HEK293 (cell line): ENCODE measurements at regions not wholly inside any gene's neighbourhood (a gene's known extent, or its start where the extent isn't known, plus 50 kb on each side); places are given as distances from the start of the nearest gene placed in this dataset.
A peak's percentile ranks its signal among the peaks of the same experiment; 100 is the strongest.

ENCODE experiments used
- CTCF ChIA-PET: fragments of 350-600 bp; formaldehyde crosslinking; extraction: SDS; loops from one replicate; lab custom pipeline; 2021; ENCODE audit warnings: antibody characterized with exemption; lab: Yijun Ruan, JAX
- POLR2A ChIA-PET: fragments of 300-600 bp; formaldehyde crosslinking; extraction: SDS; loops from one replicate; lab custom pipeline; 2020; ENCODE audit warnings: antibody characterized with exemption, inconsistent platforms; lab: Yijun Ruan, JAX
- H3K27ac ChIP-seq: fragments of 200-500 bp; sonication (Bioruptor generic); 2 replicates; pipeline ENCODE4 v1.5.1; 2014; ENCODE audit warnings: low read depth, low read length, control low read depth, inconsistent platforms; ENCODE audit errors: extremely low read depth
- H3K36me3 ChIP-seq, 2 experiments: fragments of 200-500 bp in 1 of 2; sonication (Bioruptor generic) in 1 of 2; 1 replicate in 1 of 2; 2 replicates in 1 of 2; pipeline ENCODE4 v1.5.1; 2014 to 2017; ENCODE audit warnings: inconsistent platforms in 2 of 2, low read length in 2 of 2; ENCODE audit not compliant: control insufficient read depth in 2 of 2, insufficient read depth in 1 of 2
- H3K4me1 ChIP-seq: fragments of 200-500 bp; sonication (Bioruptor generic); 2 replicates; pipeline ENCODE4 v1.5.1; 2014; ENCODE audit warnings: mild to moderate bottlenecking, low read length, inconsistent platforms; ENCODE audit not compliant: control insufficient read depth, insufficient read depth
- H3K4me3 ChIP-seq: 2 replicates; pipeline ENCODE4 v1.5.1; 2011; ENCODE audit warnings: low read depth, mild to moderate bottlenecking, control low read depth, low read length, moderate library complexity
- H3K9me3 ChIP-seq: fragments of 200-500 bp; sonication (Bioruptor generic); 2 replicates; pipeline ENCODE4 v1.5.1; 2014; ENCODE audit warnings: low read depth, low read length, inconsistent platforms; ENCODE audit not compliant: control insufficient read depth, insufficient read depth
- GLIS1 ChIP-seq: fragments of 450-650 bp; formaldehyde crosslinking; IDR thresholded peaks from 2 replicates; pipeline ENCODE4 v1.5.1; 2016; ENCODE audit warnings: missing biosample characterization, missing genetic modification characterization
- HOXC10 ChIP-seq: sonication (generic); formaldehyde crosslinking; IDR thresholded peaks from 2 replicates; pipeline ENCODE4 v1.8.1; 2023; ENCODE audit warnings: mild to moderate bottlenecking, missing genetic modification reagents
- IKZF3 ChIP-seq: fragments of 450-650 bp; IDR thresholded peaks from 2 replicates; pipeline ENCODE4 v1.5.0; 2018; ENCODE audit warnings: missing biosample characterization, mild to moderate bottlenecking, missing genetic modification characterization, moderate library complexity
- KLF8 ChIP-seq: fragments of 450-650 bp; formaldehyde crosslinking; IDR thresholded peaks from 2 replicates; pipeline ENCODE4 v1.5.1; 2016; ENCODE audit warnings: missing biosample characterization, missing genetic modification characterization
- OVOL3 ChIP-seq: fragments of 450-650 bp; formaldehyde crosslinking; IDR thresholded peaks from 2 replicates; pipeline ENCODE4 v1.5.1; 2016; ENCODE audit warnings: missing biosample characterization, missing genetic modification characterization
- SCRT1 ChIP-seq: fragments of 450-650 bp; formaldehyde crosslinking; IDR thresholded peaks from 2 replicates; pipeline ENCODE4 v1.5.1; 2016; ENCODE audit warnings: missing biosample characterization, missing genetic modification characterization, borderline replicate concordance
- SP2 ChIP-seq: fragments of 450-650 bp; formaldehyde crosslinking; IDR thresholded peaks from 2 replicates; pipeline ENCODE4 v1.5.1; 2016; ENCODE audit warnings: missing biosample characterization, missing genetic modification characterization
- SP7 ChIP-seq: fragments of 450-650 bp; formaldehyde crosslinking; IDR thresholded peaks from 2 replicates; pipeline ENCODE4 v1.5.1; 2016; ENCODE audit warnings: missing biosample characterization, missing genetic modification characterization
- TCF7L2 ChIP-seq: IDR thresholded peaks from 2 replicates; pipeline ENCODE4 v1.6.1; 2011; ENCODE audit warnings: low read depth, mild to moderate bottlenecking, inconsistent platforms, low read length, moderate library complexity, borderline replicate concordance
- ZBTB1 ChIP-seq: fragments of 450-650 bp; formaldehyde crosslinking; IDR thresholded peaks from 2 replicates; pipeline ENCODE4 v1.5.1; 2016; ENCODE audit warnings: missing biosample characterization, missing genetic modification characterization
- ZNF132 ChIP-seq: fragments of 450-650 bp; formaldehyde crosslinking; IDR thresholded peaks from 2 replicates; pipeline ENCODE4 v1.5.1; 2017; ENCODE audit warnings: missing biosample characterization, missing genetic modification characterization, borderline replicate concordance
- ZNF221 ChIP-seq: fragments of 450-650 bp; formaldehyde crosslinking; IDR thresholded peaks from 2 replicates; pipeline ENCODE4 v1.5.1; 2017; ENCODE audit warnings: missing biosample characterization, missing genetic modification characterization, borderline replicate concordance
- ZNF24 ChIP-seq: fragments of 450-650 bp; formaldehyde crosslinking; IDR thresholded peaks from 2 replicates; pipeline ENCODE4 v1.5.1; 2016; ENCODE audit warnings: missing biosample characterization, missing genetic modification characterization
- ZNF324 ChIP-seq: fragments of 450-650 bp; formaldehyde crosslinking; IDR thresholded peaks from 2 replicates; pipeline ENCODE4 v1.5.1; 2016; ENCODE audit warnings: missing biosample characterization, missing genetic modification characterization
- ZNF341 ChIP-seq: fragments of 450-650 bp; formaldehyde crosslinking; IDR thresholded peaks from 2 replicates; pipeline ENCODE4; 2016; ENCODE audit warnings: low read depth, missing biosample characterization, missing genetic modification characterization
- ZNF350 ChIP-seq: fragments of 450-650 bp; formaldehyde crosslinking; IDR thresholded peaks from 2 replicates; pipeline ENCODE4 v1.5.0; 2017; ENCODE audit warnings: missing biosample characterization, mild to moderate bottlenecking, missing genetic modification characterization
- ZNF530 ChIP-seq: fragments of 450-650 bp; formaldehyde crosslinking; IDR thresholded peaks from 2 replicates; pipeline ENCODE4 v1.5.1; 2016; ENCODE audit warnings: low read depth, missing biosample characterization, missing genetic modification characterization
- ZNF555 ChIP-seq: fragments of 450-650 bp; formaldehyde crosslinking; conservative IDR thresholded peaks from 2 replicates; pipeline ENCODE4 v1.5.1; 2017; ENCODE audit warnings: missing biosample characterization, mild to moderate bottlenecking, missing genetic modification characterization, inconsistent platforms
- ZNF610 ChIP-seq: fragments of 450-650 bp; formaldehyde crosslinking; IDR thresholded peaks from 2 replicates; pipeline ENCODE4 v1.5.1; 2016; ENCODE audit warnings: missing biosample characterization, missing genetic modification characterization, borderline replicate concordance
- ZNF677 ChIP-seq: fragments of 450-650 bp; IDR thresholded peaks from 2 replicates; pipeline ENCODE4 v1.5.0; 2018; ENCODE audit warnings: missing biosample characterization, mild to moderate bottlenecking, missing genetic modification characterization, moderate library complexity
- ZNF837 ChIP-seq: fragments of 450-650 bp; formaldehyde crosslinking; IDR thresholded peaks from 2 replicates; pipeline ENCODE4 v1.5.1; 2016; ENCODE audit warnings: missing biosample characterization, missing genetic modification characterization
- ZNF843 ChIP-seq: fragments of 450-650 bp; formaldehyde crosslinking; IDR thresholded peaks from 2 replicates; pipeline ENCODE4 v1.5.1; 2016; ENCODE audit warnings: missing biosample characterization, missing genetic modification characterization
- ZSCAN16 ChIP-seq: fragments of 450-650 bp; formaldehyde crosslinking; IDR thresholded peaks from 2 replicates; pipeline ENCODE4 v1.5.1; 2016; ENCODE audit warnings: missing biosample characterization, missing genetic modification characterization
- ZSCAN23 ChIP-seq: fragments of 450-650 bp; formaldehyde crosslinking; IDR thresholded peaks from 2 replicates; pipeline ENCODE4 v1.5.1; 2016; ENCODE audit warnings: missing biosample characterization, missing genetic modification characterization
- ZXDB ChIP-seq: fragments of 450-650 bp; formaldehyde crosslinking; IDR thresholded peaks from 2 replicates; pipeline ENCODE4 v1.5.1; 2016; ENCODE audit warnings: missing biosample characterization, missing genetic modification characterization
- TF ChIP-seq, protein P1 (sequence below): fragments of 450-650 bp; formaldehyde crosslinking; IDR thresholded peaks from 2 replicates; pipeline ENCODE4 v1.5.1; 2016; ENCODE audit warnings: missing biosample characterization, missing genetic modification characterization
- TF ChIP-seq, protein P2 (sequence below): fragments of 450-650 bp; formaldehyde crosslinking; IDR thresholded peaks from 2 replicates; pipeline ENCODE4 v1.5.1; 2016; ENCODE audit warnings: missing biosample characterization, missing genetic modification characterization
- TF ChIP-seq, protein P3 (sequence below): fragments of 450-650 bp; formaldehyde crosslinking; IDR thresholded peaks from 2 replicates; pipeline ENCODE4 v1.5.1; 2016; ENCODE audit warnings: missing biosample characterization, missing genetic modification characterization
- TF ChIP-seq, protein P4 (sequence below): fragments of 450-650 bp; formaldehyde crosslinking; conservative IDR thresholded peaks from 2 replicates; pipeline ENCODE4 v1.5.1; 2016; ENCODE audit warnings: low read depth, missing biosample characterization, missing genetic modification characterization
- TF ChIP-seq, protein P5 (sequence below): sonication (generic); formaldehyde crosslinking; IDR thresholded peaks from 2 replicates; pipeline ENCODE4 v1.8.1; 2022; ENCODE audit warnings: mild to moderate bottlenecking, moderate library complexity, missing genetic modification reagents

DNA sequence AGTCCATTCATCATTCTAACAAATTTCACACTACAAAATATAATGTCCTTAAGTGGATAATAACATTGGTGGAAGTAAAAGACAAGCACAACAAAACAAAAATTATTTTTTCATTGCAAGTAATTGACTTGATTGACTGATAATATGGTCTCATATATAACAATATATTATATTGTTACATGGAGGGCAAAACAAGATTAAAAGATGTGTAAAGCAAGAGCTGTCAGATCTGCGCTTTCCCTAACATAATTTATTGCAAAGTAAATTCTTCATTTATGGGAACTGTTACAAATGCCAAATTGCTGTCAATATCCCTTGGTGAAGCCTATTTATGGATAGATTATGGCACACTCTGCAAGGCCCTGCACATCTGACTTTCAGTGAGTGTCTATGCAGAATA is 233.6 kb downstream of the PCDH7 start:
- Histone ChIP-seq H3K27ac (no peak overlapping the region), H3K36me3 (no peaks in the 10 kb centered on the region), H3K4me3 (no peak overlapping the region), H3K4me1 (peaks cover 20% of the 10 kb centered on the region), H3K9me3 (no peaks in the 10 kb centered on the region)
- ChIA-PET CTCF (interaction anchor here (0.7 kb wide), 1 partner anchor 123 kb away, joined by 5 read pairs; no protein-coding TSS in a partner anchor), POLR2A (no interaction called here)
- no peak for TF ChIP-seq HOXC10
- TF ChIP-seq SP7 = peak; percentile 57
- no peak for TF ChIP-seq ZNF350 (tag by site-specific recombination)
- TF ChIP-seq TCF7L2 = peak; percentile 56; the same call in 1 of the 2 replicates
- no peak for TF ChIP-seq ZNF324 (tag by site-specific recombination)
- TF ChIP-seq ZSCAN23 (tag by site-specific recombination) = no peak
- no peak for TF ChIP-seq SCRT1 (tag by site-specific recombination)
- TF ChIP-seq ZBTB1 (tag by site-specific recombination) = no peak
- TF ChIP-seq ZNF555 (tag by site-specific recombination) = no peak
- TF ChIP-seq, protein P1, sequence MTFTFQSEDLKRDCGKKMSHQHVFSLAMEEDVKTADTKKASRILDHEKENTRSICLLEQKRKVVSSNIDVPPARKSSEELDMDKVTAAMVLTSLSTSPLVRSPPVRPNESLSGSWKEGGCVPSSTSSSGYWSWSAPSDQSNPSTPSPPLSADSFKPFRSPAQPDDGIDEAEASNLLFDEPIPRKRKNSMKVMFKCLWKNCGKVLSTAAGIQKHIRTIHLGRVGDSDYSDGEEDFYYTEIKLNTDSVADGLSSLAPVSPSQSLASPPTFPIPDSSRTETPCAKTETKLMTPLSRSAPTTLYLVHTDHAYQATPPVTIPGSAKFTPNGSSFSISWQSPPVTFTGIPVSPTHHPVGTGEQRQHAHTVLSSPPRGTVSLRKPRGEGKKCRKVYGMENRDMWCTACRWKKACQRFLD = no peak
- TF ChIP-seq ZNF24 (tag by site-specific recombination) = no peak
- TF ChIP-seq ZNF341 = no peak
- no peak for TF ChIP-seq ZNF530 (tag by site-specific recombination)
- TF ChIP-seq ZSCAN16 = no peak
- no peak for TF ChIP-seq GLIS1 (tag by site-specific recombination)
- TF ChIP-seq, protein P2, sequence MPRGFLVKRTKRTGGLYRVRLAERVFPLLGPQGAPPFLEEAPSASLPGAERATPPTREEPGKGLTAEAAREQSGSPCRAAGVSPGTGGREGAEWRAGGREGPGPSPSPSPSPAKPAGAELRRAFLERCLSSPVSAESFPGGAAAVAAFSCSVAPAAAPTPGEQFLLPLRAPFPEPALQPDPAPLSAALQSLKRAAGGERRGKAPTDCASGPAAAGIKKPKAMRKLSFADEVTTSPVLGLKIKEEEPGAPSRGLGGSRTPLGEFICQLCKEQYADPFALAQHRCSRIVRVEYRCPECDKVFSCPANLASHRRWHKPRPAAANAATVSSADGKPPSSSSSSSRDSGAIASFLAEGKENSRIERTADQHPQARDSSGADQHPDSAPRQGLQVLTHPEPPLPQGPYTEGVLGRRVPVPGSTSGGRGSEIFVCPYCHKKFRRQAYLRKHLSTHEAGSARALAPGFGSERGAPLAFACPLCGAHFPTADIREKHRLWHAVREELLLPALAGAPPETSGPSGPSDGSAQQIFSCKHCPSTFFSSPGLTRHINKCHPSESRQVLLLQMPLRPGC (tag by site-specific recombination) = no peak
- TF ChIP-seq, protein P3, sequence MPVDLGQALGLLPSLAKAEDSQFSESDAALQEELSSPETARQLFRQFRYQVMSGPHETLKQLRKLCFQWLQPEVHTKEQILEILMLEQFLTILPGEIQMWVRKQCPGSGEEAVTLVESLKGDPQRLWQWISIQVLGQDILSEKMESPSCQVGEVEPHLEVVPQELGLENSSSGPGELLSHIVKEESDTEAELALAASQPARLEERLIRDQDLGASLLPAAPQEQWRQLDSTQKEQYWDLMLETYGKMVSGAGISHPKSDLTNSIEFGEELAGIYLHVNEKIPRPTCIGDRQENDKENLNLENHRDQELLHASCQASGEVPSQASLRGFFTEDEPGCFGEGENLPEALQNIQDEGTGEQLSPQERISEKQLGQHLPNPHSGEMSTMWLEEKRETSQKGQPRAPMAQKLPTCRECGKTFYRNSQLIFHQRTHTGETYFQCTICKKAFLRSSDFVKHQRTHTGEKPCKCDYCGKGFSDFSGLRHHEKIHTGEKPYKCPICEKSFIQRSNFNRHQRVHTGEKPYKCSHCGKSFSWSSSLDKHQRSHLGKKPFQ (tag by site-specific recombination) = 0 out of 2 replicates have a peak, but pooled peaks have one; percentile 18
- no peak for TF ChIP-seq ZNF221 (tag by site-specific recombination)
- no peak for TF ChIP-seq ZNF610 (tag by site-specific recombination)
- TF ChIP-seq, protein P4, sequence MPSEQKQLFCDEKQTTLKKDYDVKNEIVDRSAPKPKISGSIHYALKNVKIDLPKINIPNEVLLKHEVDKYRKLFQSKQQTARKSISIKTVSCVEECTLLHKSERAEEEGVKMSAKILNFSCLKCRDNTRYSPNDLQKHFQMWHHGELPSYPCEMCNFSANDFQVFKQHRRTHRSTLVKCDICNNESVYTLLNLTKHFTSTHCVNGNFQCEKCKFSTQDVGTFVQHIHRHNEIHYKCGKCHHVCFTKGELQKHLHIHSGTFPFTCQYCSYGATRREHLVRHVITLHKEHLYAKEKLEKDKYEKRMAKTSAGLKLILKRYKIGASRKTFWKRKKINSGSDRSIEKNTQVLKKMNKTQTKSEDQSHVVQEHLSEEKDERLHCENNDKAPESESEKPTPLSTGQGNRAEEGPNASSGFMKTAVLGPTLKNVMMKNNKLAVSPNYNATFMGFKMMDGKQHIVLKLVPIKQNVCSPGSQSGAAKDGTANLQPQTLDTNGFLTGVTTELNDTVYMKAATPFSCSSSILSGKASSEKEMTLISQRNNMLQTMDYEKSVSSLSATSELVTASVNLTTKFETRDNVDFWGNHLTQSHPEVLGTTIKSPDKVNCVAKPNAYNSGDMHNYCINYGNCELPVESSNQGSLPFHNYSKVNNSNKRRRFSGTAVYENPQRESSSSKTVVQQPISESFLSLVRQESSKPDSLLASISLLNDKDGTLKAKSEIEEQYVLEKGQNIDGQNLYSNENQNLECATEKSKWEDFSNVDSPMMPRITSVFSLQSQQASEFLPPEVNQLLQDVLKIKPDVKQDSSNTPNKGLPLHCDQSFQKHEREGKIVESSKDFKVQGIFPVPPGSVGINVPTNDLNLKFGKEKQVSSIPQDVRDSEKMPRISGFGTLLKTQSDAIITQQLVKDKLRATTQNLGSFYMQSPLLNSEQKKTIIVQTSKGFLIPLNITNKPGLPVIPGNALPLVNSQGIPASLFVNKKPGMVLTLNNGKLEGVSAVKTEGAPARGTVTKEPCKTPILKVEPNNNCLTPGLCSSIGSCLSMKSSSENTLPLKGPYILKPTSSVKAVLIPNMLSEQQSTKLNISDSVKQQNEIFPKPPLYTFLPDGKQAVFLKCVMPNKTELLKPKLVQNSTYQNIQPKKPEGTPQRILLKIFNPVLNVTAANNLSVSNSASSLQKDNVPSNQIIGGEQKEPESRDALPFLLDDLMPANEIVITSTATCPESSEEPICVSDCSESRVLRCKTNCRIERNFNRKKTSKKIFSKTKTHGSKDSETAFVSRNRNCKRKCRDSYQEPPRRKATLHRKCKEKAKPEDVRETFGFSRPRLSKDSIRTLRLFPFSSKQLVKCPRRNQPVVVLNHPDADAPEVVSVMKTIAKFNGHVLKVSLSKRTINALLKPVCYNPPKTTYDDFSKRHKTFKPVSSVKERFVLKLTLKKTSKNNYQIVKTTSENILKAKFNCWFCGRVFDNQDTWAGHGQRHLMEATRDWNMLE = no peak
- TF ChIP-seq ZNF843 (tag by site-specific recombination) = peak; percentile 66
- TF ChIP-seq ZNF677 = no peak
- no peak for TF ChIP-seq SP2 (tag by site-specific recombination)
- 0 out of 2 replicates have a peak, but pooled peaks have one; percentile 38 for TF ChIP-seq ZXDB (tag by site-specific recombination)
- TF ChIP-seq ZNF837 (tag by site-specific recombination) = no peak
- no peak for TF ChIP-seq OVOL3 (tag by site-specific recombination)
- no peak for TF ChIP-seq ZNF132 (tag by site-specific recombination)
- TF ChIP-seq, protein P5, sequence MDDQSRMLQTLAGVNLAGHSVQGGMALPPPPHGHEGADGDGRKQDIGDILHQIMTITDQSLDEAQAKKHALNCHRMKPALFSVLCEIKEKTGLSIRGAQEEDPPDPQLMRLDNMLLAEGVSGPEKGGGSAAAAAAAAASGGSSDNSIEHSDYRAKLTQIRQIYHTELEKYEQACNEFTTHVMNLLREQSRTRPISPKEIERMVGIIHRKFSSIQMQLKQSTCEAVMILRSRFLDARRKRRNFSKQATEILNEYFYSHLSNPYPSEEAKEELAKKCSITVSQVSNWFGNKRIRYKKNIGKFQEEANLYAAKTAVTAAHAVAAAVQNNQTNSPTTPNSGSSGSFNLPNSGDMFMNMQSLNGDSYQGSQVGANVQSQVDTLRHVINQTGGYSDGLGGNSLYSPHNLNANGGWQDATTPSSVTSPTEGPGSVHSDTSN (CRISPR knock-in tag) = no peak
- no peak for TF ChIP-seq KLF8 (tag by site-specific recombination)
- TF ChIP-seq IKZF3 (tag by site-specific recombination) = peak; percentile 73
